HepG2 (cell line): ENCODE measurements at regions not wholly inside any gene's neighbourhood (a gene's known extent, or its start where the extent isn't known, plus 50 kb on each side); places are given as distances from the start of the nearest gene placed in this dataset.

Source experiments
- ARNT ChIP-seq: fragments of 450-650 bp; IDR thresholded peaks from 2 replicates; pipeline ENCODE4 v1.6.1; 2017
- CEBPB ChIP-seq: IDR thresholded peaks from 2 replicates; pipeline ENCODE4 v1.6.1; 2011; ENCODE audit warnings: low read depth, low read length, improper control_type of control experiment, borderline replicate concordance
- DNMT1 ChIP-seq: sonication (generic); formaldehyde crosslinking; IDR thresholded peaks from 2 replicates; pipeline ENCODE4 v1.5.1; 2020; ENCODE audit warnings: mild to moderate bottlenecking, missing genetic modification reagents
- FLYWCH1 ChIP-seq: sonication (generic); formaldehyde crosslinking; IDR thresholded peaks from 2 replicates; pipeline ENCODE4 v1.8.1; 2023; ENCODE audit warnings: mild to moderate bottlenecking, missing genetic modification reagents
- FOSL2 ChIP-seq: sonication (generic); formaldehyde crosslinking; IDR thresholded peaks from 2 replicates; pipeline ENCODE4 v1.4.0; 2020; ENCODE audit warnings: missing genetic modification reagents
- KAT2B ChIP-seq: fragments of 150-350 bp; IDR thresholded peaks from 2 replicates; pipeline ENCODE4 v1.6.1; 2014; ENCODE audit warnings: low read depth, low read length, borderline replicate concordance
- KDM5B ChIP-seq: sonication (generic); formaldehyde crosslinking; IDR thresholded peaks from 2 replicates; pipeline ENCODE4 v1.4.0; 2020; ENCODE audit warnings: missing genetic modification reagents, mild to moderate bottlenecking, borderline replicate concordance
- MBNL3 ChIP-seq: fragments of 250-450 bp; sonication (Bioruptor Pico); conservative IDR thresholded peaks from 2 replicates; pipeline ENCODE4 v1.8.0; 2022; ENCODE audit warnings: mild to moderate bottlenecking, inconsistent platforms
- MEIS1 ChIP-seq: sonication (generic); formaldehyde crosslinking; IDR thresholded peaks from 2 replicates; pipeline ENCODE4 v1.9.0; 2021; ENCODE audit warnings: mild to moderate bottlenecking, missing genetic modification reagents, moderate library complexity, borderline replicate concordance
- NR2F2 ChIP-seq: IDR thresholded peaks from 2 replicates; pipeline ENCODE4 v1.6.1; 2012; ENCODE audit warnings: low read depth, inconsistent platforms, borderline replicate concordance
- RARG ChIP-seq: sonication (generic); formaldehyde crosslinking; IDR thresholded peaks from 2 replicates; pipeline ENCODE4 v1.4.0; 2020; ENCODE audit warnings: low read depth, mild to moderate bottlenecking, missing genetic modification reagents
- RBM39 ChIP-seq: fragments of 200-400 bp; formaldehyde crosslinking; IDR thresholded peaks from one replicate; pipeline ENCODE4 v1.6.1; 2018; ENCODE audit warnings: antibody characterized with exemption, mild to moderate bottlenecking, low read depth, low read length; ENCODE audit not compliant: poor library complexity, severe bottlenecking
- REPIN1 ChIP-seq: sonication (generic); formaldehyde crosslinking; IDR thresholded peaks from 2 replicates; pipeline ENCODE4 v1.8.0; 2022; ENCODE audit warnings: missing genetic modification reagents, low read depth, mild to moderate bottlenecking, borderline replicate concordance
- RFX3 ChIP-seq: IDR thresholded peaks from 2 replicates; pipeline ENCODE4 v1.6.1; 2016; ENCODE audit warnings: missing biosample characterization, missing genetic modification reagents
- SMAD1 ChIP-seq: sonication (generic); formaldehyde crosslinking; IDR thresholded peaks from 2 replicates; pipeline ENCODE4 v1.4.0; 2020; ENCODE audit warnings: missing genetic modification reagents, low read depth, mild to moderate bottlenecking, borderline replicate concordance
- SMYD3 ChIP-seq: sonication (generic); formaldehyde crosslinking; IDR thresholded peaks from 2 replicates; pipeline ENCODE4 v1.8.1; 2023; ENCODE audit warnings: mild to moderate bottlenecking, missing genetic modification reagents
- TEAD2 ChIP-seq: sonication (generic); formaldehyde crosslinking; IDR thresholded peaks from 2 replicates; pipeline ENCODE4 v1.9.0; 2021; ENCODE audit warnings: missing genetic modification reagents
- ZNF205 ChIP-seq: IDR thresholded peaks from 2 replicates; pipeline ENCODE4 v1.6.1; 2018; ENCODE audit warnings: missing biosample characterization, missing genetic modification reagents
- ZNF232 ChIP-seq: sonication (generic); formaldehyde crosslinking; IDR thresholded peaks from 2 replicates; pipeline ENCODE4 v1.4.0; 2020; ENCODE audit warnings: missing genetic modification reagents, borderline replicate concordance
- ZNF292 ChIP-seq: sonication (generic); formaldehyde crosslinking; IDR thresholded peaks from 2 replicates; pipeline ENCODE4 v1.8.1; 2022; ENCODE audit warnings: mild to moderate bottlenecking, low read depth, missing genetic modification reagents, borderline replicate concordance
- ZNF446 ChIP-seq: sonication (generic); formaldehyde crosslinking; IDR thresholded peaks from 2 replicates; pipeline ENCODE4 v1.5.0; 2020; ENCODE audit warnings: mild to moderate bottlenecking, missing genetic modification reagents
- ZNF530 ChIP-seq: sonication (generic); formaldehyde crosslinking; IDR thresholded peaks from 2 replicates; pipeline ENCODE4 v1.5.0; 2020; ENCODE audit warnings: low read depth, mild to moderate bottlenecking, missing genetic modification reagents
- ZNF550 ChIP-seq: sonication (generic); formaldehyde crosslinking; IDR thresholded peaks from 2 replicates; pipeline ENCODE4 v1.4.0; 2020; ENCODE audit warnings: mild to moderate bottlenecking, missing genetic modification reagents, borderline replicate concordance
- ZNF660 ChIP-seq: sonication (generic); formaldehyde crosslinking; IDR thresholded peaks from 2 replicates; pipeline ENCODE4 v1.5.1; 2020; ENCODE audit warnings: mild to moderate bottlenecking, low read depth, missing genetic modification reagents, borderline replicate concordance
- ZNF761 ChIP-seq: sonication (generic); formaldehyde crosslinking; conservative IDR thresholded peaks from 2 replicates; pipeline ENCODE4 v1.4.0; 2020; ENCODE audit warnings: mild to moderate bottlenecking, missing genetic modification reagents
- ZNF788 ChIP-seq: sonication (generic); formaldehyde crosslinking; IDR thresholded peaks from 2 replicates; pipeline ENCODE4 v1.5.0; 2020; ENCODE audit warnings: mild to moderate bottlenecking, missing genetic modification reagents, borderline replicate concordance
- ZZZ3 ChIP-seq: sonication (generic); formaldehyde crosslinking; IDR thresholded peaks from 2 replicates; pipeline ENCODE4 v1.4.0; 2020; ENCODE audit warnings: missing genetic modification reagents, mild to moderate bottlenecking, borderline replicate concordance
- TF ChIP-seq, protein P1 (sequence below): sonication (generic); formaldehyde crosslinking; IDR thresholded peaks from 2 replicates; pipeline ENCODE4 v1.4.0; 2020; ENCODE audit warnings: missing genetic modification reagents, borderline replicate concordance
- TF ChIP-seq, protein P2 (sequence below): sonication (generic); formaldehyde crosslinking; IDR thresholded peaks from 2 replicates; pipeline ENCODE4 v1.4.0; 2020; ENCODE audit warnings: missing genetic modification reagents

DNA sequence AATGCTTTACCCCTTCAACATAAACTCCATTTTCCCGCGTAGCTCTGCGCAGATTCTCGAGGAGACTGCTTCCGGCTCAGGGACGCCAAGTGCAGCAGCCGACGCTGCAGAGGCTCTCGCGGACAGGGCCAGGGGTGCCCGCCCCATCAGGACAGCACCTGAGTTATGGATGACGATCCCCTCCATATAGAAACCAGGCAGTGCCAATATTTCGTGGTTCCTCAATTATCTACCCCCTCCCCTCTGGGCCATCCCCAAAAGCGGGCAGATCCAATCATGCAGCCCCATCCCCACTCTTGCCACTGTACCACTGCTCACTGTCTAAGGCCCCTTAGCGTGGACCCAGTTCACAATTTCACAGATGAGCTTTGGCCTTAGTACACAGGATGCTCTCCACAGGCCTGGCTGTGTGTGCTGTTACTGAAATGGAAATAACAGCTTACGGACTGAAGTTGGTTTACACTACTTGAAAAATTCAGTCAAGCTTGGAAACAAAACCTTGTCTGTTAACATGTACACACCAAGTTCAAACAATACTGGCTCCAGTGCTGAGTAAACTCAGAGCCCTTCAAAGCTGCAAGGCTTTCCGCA lies 74.5 kb downstream of the DACT2 start (continued):
- TF ChIP-seq NR2F2 (no peak), RARG (CRISPR knock-in tag) (no peak), ZZZ3 (CRISPR knock-in tag) (no peak), ZNF292 (CRISPR knock-in tag) (no peak; the same call in 1 of the 2 replicates), ZNF660 (CRISPR knock-in tag) (no peak), KAT2B (no peak), ZNF446 (CRISPR knock-in tag) (no peak), SMAD1 (CRISPR knock-in tag) (no peak), FLYWCH1 (CRISPR knock-in tag) (no peak), RFX3 (CRISPR knock-in tag) (no peak), ZNF761 (CRISPR knock-in tag) (no peak), FOSL2 (CRISPR knock-in tag) (peak; percentile 58; the same call in 1 of the 2 replicates), ZNF788 (peak; percentile 88), DNMT1 (no peak), TEAD2 (0 out of 2 replicates have a peak, but pooled peaks have one; percentile 32), ZNF530 (no peak), MBNL3 (CRISPR knock-in tag) (no peak), MEIS1 (CRISPR knock-in tag) (no peak), CEBPB (no peak), ARNT (no peak), REPIN1 (CRISPR knock-in tag) (peak; percentile 85; the same call in 1 of the 2 replicates), ZNF232 (CRISPR knock-in tag) (peak; percentile 83; the same call in 1 of the 2 replicates), ZNF205 (0 out of 2 replicates have a peak, but pooled peaks have one; percentile 25), ZNF550 (CRISPR knock-in tag) (no peak), RBM39 (no peak), KDM5B (CRISPR knock-in tag) (peak; percentile 38; the same call in 1 of the 2 replicates), SMYD3 (CRISPR knock-in tag) (no peak)
- TF ChIP-seq, protein P1, sequence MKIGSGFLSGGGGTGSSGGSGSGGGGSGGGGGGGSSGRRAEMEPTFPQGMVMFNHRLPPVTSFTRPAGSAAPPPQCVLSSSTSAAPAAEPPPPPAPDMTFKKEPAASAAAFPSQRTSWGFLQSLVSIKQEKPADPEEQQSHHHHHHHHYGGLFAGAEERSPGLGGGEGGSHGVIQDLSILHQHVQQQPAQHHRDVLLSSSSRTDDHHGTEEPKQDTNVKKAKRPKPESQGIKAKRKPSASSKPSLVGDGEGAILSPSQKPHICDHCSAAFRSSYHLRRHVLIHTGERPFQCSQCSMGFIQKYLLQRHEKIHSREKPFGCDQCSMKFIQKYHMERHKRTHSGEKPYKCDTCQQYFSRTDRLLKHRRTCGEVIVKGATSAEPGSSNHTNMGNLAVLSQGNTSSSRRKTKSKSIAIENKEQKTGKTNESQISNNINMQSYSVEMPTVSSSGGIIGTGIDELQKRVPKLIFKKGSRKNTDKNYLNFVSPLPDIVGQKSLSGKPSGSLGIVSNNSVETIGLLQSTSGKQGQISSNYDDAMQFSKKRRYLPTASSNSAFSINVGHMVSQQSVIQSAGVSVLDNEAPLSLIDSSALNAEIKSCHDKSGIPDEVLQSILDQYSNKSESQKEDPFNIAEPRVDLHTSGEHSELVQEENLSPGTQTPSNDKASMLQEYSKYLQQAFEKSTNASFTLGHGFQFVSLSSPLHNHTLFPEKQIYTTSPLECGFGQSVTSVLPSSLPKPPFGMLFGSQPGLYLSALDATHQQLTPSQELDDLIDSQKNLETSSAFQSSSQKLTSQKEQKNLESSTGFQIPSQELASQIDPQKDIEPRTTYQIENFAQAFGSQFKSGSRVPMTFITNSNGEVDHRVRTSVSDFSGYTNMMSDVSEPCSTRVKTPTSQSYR, result 0 out of 2 replicates have a peak, but pooled peaks have one; percentile 32
- TF ChIP-seq, protein P2, sequence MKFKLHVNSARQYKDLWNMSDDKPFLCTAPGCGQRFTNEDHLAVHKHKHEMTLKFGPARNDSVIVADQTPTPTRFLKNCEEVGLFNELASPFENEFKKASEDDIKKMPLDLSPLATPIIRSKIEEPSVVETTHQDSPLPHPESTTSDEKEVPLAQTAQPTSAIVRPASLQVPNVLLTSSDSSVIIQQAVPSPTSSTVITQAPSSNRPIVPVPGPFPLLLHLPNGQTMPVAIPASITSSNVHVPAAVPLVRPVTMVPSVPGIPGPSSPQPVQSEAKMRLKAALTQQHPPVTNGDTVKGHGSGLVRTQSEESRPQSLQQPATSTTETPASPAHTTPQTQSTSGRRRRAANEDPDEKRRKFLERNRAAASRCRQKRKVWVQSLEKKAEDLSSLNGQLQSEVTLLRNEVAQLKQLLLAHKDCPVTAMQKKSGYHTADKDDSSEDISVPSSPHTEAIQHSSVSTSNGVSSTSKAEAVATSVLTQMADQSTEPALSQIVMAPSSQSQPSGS (CRISPR knock-in tag), result 0 out of 2 replicates have a peak, but pooled peaks have one; percentile 51
